Cardiac muscle cell (in vitro differentiated cells and primary cell): ENCODE measurements at regions not wholly inside any gene's neighbourhood (a gene's known extent, or its start where the extent isn't known, plus 50 kb on each side); places are given as distances from the start of the nearest gene placed in this dataset.

ENCODE experiments used
- DNase-seq, 2 donors: peaks; one replicate each; pipeline versions ENCODE4 v3.0.0 to v3.0.0-alpha.2; 2010 to 2017; ENCODE audit warnings: low read depth in 1 of 2, low spot score in 1 of 2
- H3K27ac ChIP-seq: fragments of 200-600 bp; sonication (generic); 2 replicates; pipeline ENCODE4 v1.5.1; 2016
- H3K27me3 ChIP-seq: fragments of 200-600 bp; sonication (generic); 2 replicates; pipeline ENCODE4 v1.6.0; 2016; ENCODE audit warnings: control low read depth
- H3K36me3 ChIP-seq: fragments of 200-600 bp; sonication (generic); 2 replicates; pipeline ENCODE4 v1.5.1; 2016; ENCODE audit warnings: control low read depth
- H3K4me1 ChIP-seq: fragments of 200-600 bp; sonication (generic); 2 replicates; pipeline ENCODE4 v1.8.1; 2017; ENCODE audit warnings: low read depth, mild to moderate bottlenecking, mixed run types
- H3K4me3 ChIP-seq: fragments of 200-600 bp; sonication (generic); 2 replicates; pipeline ENCODE4 v1.5.1; 2016; ENCODE audit warnings: mild to moderate bottlenecking
- H3K9me3 ChIP-seq: fragments of 200-600 bp; sonication (generic); 2 replicates; pipeline ENCODE4 v1.5.1; 2017; ENCODE audit warnings: low read depth, mild to moderate bottlenecking, control low read depth
- CTCF ChIP-seq: IDR thresholded peaks from 2 replicates; pipeline ENCODE4 v1.5.1; 2012; ENCODE audit warnings: low read depth, mild to moderate bottlenecking, low read length

GRCh38 chr15:70505936-70506912 lies 257.1 kb downstream of the UACA start:
- no peak for TF ChIP-seq CTCF
- Histone ChIP-seq H3K4me1 (peaks cover 6% of the 10 kb centered on the region), H3K27ac (no peak overlapping the region), H3K36me3 (no peaks in the 10 kb centered on the region), H3K4me3 (no peak overlapping the region), H3K9me3 (no peaks in the 10 kb centered on the region), H3K27me3 (no peaks in the 10 kb centered on the region)
- DNase-seq = no peak

GRCh38 chr15:70505411-70505919 lies 257.9 kb downstream of the UACA start:
- Histone ChIP-seq H3K4me1 (peaks cover 6% of the 10 kb centered on the region), H3K36me3 (no peaks in the 10 kb centered on the region), H3K27ac (no peak overlapping the region), H3K4me3 (no peak overlapping the region), H3K9me3 (no peaks in the 10 kb centered on the region), H3K27me3 (no peaks in the 10 kb centered on the region)
- peak in 1 of 2 donors; percentile 81 for DNase-seq
- no peak for TF ChIP-seq CTCF

GRCh38 chr15:70504988-70505387 lies 258.4 kb downstream of the UACA start:
- H3K9me3 ChIP-seq = no peaks in the 10 kb centered on the region

GRCh38 chr15:70504299-70504951 lies 258.9 kb downstream of the UACA start:
- no peaks in the 10 kb centered on the region for H3K27me3 ChIP-seq
- no peaks in the 10 kb centered on the region for H3K9me3 ChIP-seq
- peaks cover 6% of the 10 kb centered on the region for H3K4me1 ChIP-seq
- DNase-seq = peak in 1 of 2 donors; percentile 78
- no peak for TF ChIP-seq CTCF
- H3K27ac ChIP-seq = no peak overlapping the region
- no peak overlapping the region for H3K4me3 ChIP-seq
- no peaks in the 10 kb centered on the region for H3K36me3 ChIP-seq

More at GRCh38 chr15:70504988-70505387, 258.4 kb downstream of the UACA start:
- TF ChIP-seq CTCF = no peak
- no peaks in the 10 kb centered on the region for H3K36me3 ChIP-seq
- peaks cover 6% of the 10 kb centered on the region for H3K4me1 ChIP-seq
- no peak for DNase-seq
- no peak overlapping the region for H3K27ac ChIP-seq
- no peak overlapping the region for H3K4me3 ChIP-seq
- H3K27me3 ChIP-seq = no peaks in the 10 kb centered on the region

GRCh38 chr15:70503798-70504298 lies 259.5 kb downstream of the UACA start:
- Histone ChIP-seq H3K27me3 (no peaks in the 10 kb centered on the region), H3K4me1 (peaks cover 6% of the 10 kb centered on the region), H3K9me3 (no peaks in the 10 kb centered on the region), H3K4me3 (no peak overlapping the region), H3K36me3 (no peaks in the 10 kb centered on the region), H3K27ac (no peak overlapping the region)
- no peak for DNase-seq
- TF ChIP-seq CTCF = no peak
